Endothelial cell of umbilical vein (primary cell): ENCODE measurements at regions not wholly inside any gene's neighbourhood (a gene's known extent, or its start where the extent isn't known, plus 50 kb on each side); places are given as distances from the start of the nearest gene placed in this dataset.

Experiments used
- BruUV-seq: library from RNA; stranded (reverse); fragments of 400-500 nt; replicated peaks from 2 replicates; lab custom pipeline; 2021; lab: Mats Ljungman, UMichigan
- CTCF ChIA-PET: fragments of 300-600, 350-600 bp; sonication (Branson Sonifier 250); formaldehyde crosslinking; loops from one replicate; lab custom pipeline; 2021; ENCODE audit warnings: antibody characterized with exemption, inconsistent platforms; lab: Charles Lee
- POLR2A ChIA-PET: fragments of 300-600, 350-600 bp; sonication (Branson Sonifier 250); formaldehyde crosslinking; loops from one replicate; lab custom pipeline; 2021; ENCODE audit warnings: antibody characterized with exemption, inconsistent platforms; lab: Charles Lee
- DNase-seq: peaks from one replicate; pipeline ENCODE4 v3.0.0-alpha.2; 2011; ENCODE audit warnings: low read depth, low spot score
- FAIRE-seq: peaks from 2 replicates; lab custom pipeline; 2011; peaks lifted over from hg19 to GRCh38; lab: Jason Lieb, UNC
- H2AFZ ChIP-seq: 2 replicates; pipeline ENCODE4 v1.6.0; 2012; ENCODE audit warnings: low read depth, low read length, control low read depth, inconsistent platforms
- H3K27ac ChIP-seq: 2 replicates; pipeline ENCODE4 v1.5.1; 2011; ENCODE audit warnings: low read depth, mild to moderate bottlenecking, control low read depth, low read length, moderate library complexity; ENCODE audit not compliant: insufficient read depth
- H3K27me3 ChIP-seq, 2 experiments: 2 replicates each; pipeline versions ENCODE4 v1.6.0 to v1.6.1; 2011; ENCODE audit warnings: low read length in 2 of 2, mixed read lengths in 1 of 2; ENCODE audit not compliant: control insufficient read depth in 2 of 2, insufficient read depth in 2 of 2
- H3K36me3 ChIP-seq, 2 experiments: 2 replicates in 1 of 2; 3 replicates in 1 of 2; pipeline ENCODE4 v1.5.1; 2011; ENCODE audit warnings: low read length in 2 of 2, mild to moderate bottlenecking in 1 of 2, moderate library complexity in 1 of 2; ENCODE audit not compliant: control insufficient read depth in 2 of 2, insufficient read depth in 2 of 2; ENCODE audit errors: extremely low read depth in 1 of 2
- H3K4me1 ChIP-seq: 3 replicates; pipeline ENCODE4 v1.5.1; 2011; ENCODE audit warnings: mild to moderate bottlenecking, low read length; ENCODE audit not compliant: control insufficient read depth, insufficient read depth; ENCODE audit errors: extremely low read depth
- H3K4me2 ChIP-seq: 2 replicates; pipeline ENCODE4 v1.6.1; 2011; ENCODE audit warnings: low read length, control low read depth, mixed read lengths; ENCODE audit not compliant: insufficient read depth
- H3K4me3 ChIP-seq, 3 experiments: fragments of 200-600 bp in 1 of 3; sonication (generic), shearing (Covaris generic) in 1 of 3; replicated peaks in 1 of 3; 2 replicates each; pipeline ENCODE4 v1.5.1; 2011 to 2016; ENCODE audit warnings: control low read depth in 3 of 3, low read length in 3 of 3, mild to moderate bottlenecking in 2 of 3, inconsistent platforms in 1 of 3, low read depth in 1 of 3, moderate library complexity in 1 of 3; ENCODE audit not compliant: insufficient read depth in 1 of 3
- H3K79me2 ChIP-seq: 2 replicates; pipeline ENCODE4 v1.6.0; 2012; ENCODE audit warnings: low read length, inconsistent platforms; ENCODE audit not compliant: control insufficient read depth, insufficient read depth
- H3K9ac ChIP-seq: replicated peaks from 2 replicates; pipeline ENCODE3; 2011; ENCODE audit warnings: low read length, control low read depth; ENCODE audit not compliant: insufficient read depth; ENCODE audit errors: extremely low read depth
- H3K9me1 ChIP-seq: replicated peaks from 3 replicates; pipeline ENCODE4 v1.6.0; 2011; ENCODE audit warnings: mild to moderate bottlenecking, low read length; ENCODE audit not compliant: control insufficient read depth, insufficient read depth; ENCODE audit errors: extremely low read depth
- H3K9me3 ChIP-seq: replicated peaks from 2 replicates; pipeline ENCODE4 v1.5.1; 2012; ENCODE audit warnings: low read length, inconsistent platforms; ENCODE audit not compliant: control insufficient read depth, insufficient read depth
- H4K20me1 ChIP-seq: replicated peaks from 2 replicates; pipeline ENCODE3; 2011; ENCODE audit warnings: mild to moderate bottlenecking, low read length; ENCODE audit not compliant: control insufficient read depth, insufficient read depth; ENCODE audit errors: extremely low read depth
- EZH2 ChIP-seq: IDR thresholded peaks from 2 replicates; pipeline ENCODE4 v1.6.1; 2012; ENCODE audit warnings: borderline replicate concordance, low read depth, mild to moderate bottlenecking, moderate library complexity, low read length, inconsistent platforms; ENCODE audit not compliant: severe bottlenecking
- FOS ChIP-seq: IDR thresholded peaks from 2 replicates; pipeline ENCODE4 v1.6.1; 2011; ENCODE audit warnings: mild to moderate bottlenecking, low read length, moderate library complexity, borderline replicate concordance; ENCODE audit not compliant: insufficient read depth
- GATA2 ChIP-seq: IDR thresholded peaks from 2 replicates; pipeline ENCODE4 v1.7.0; 2011; ENCODE audit warnings: low read depth, mild to moderate bottlenecking, moderate library complexity, mixed read lengths, low read length; ENCODE audit not compliant: insufficient read length, insufficient read depth
- JUN ChIP-seq: IDR thresholded peaks from 2 replicates; pipeline ENCODE4 v1.6.1; 2011; ENCODE audit warnings: borderline replicate concordance, low read depth; ENCODE audit not compliant: insufficient read length, insufficient read depth
- MYC ChIP-seq: IDR thresholded peaks from one replicate; pipeline ENCODE4 v1.6.1; 2011; ENCODE audit warnings: mild to moderate bottlenecking, low read depth, low read length
- POLR2A ChIP-seq: IDR thresholded peaks from 2 replicates; pipeline ENCODE4 v1.6.1; 2012; ENCODE audit warnings: low read depth, mild to moderate bottlenecking, control low read depth, low read length
- POLR2AphosphoS5 ChIP-seq: IDR thresholded peaks from 2 replicates; pipeline ENCODE4 v1.6.1; 2012; ENCODE audit warnings: low read depth, mild to moderate bottlenecking, control low read depth, low read length, moderate library complexity; ENCODE audit not compliant: insufficient read depth
- dilution Hi-C: fragments of 300-500 bp; cut with MboI; formaldehyde crosslinking; loops from one replicate; pipeline ENCODE4 v1.15.0; 2019; ENCODE audit warnings: low sequenced_read_pairs; ENCODE audit not compliant: extremely low pct_ligation_motif_present
- intact Hi-C: fragments of 100-400 bp; cut with micrococcal nuclease; formaldehyde crosslinking; loops from one replicate; pipeline ENCODE4 v1.10.0; 2022
- TF ChIP-seq, protein P1 (sequence below), 2 donors: IDR thresholded peaks; 1 replicate in 1 of 2; 2 replicates in 1 of 2; pipeline ENCODE4 v1.5.1; 2011; ENCODE audit warnings: low read length in 2 of 2, mild to moderate bottlenecking in 2 of 2, moderate library complexity in 2 of 2, control low read depth in 1 of 2, inconsistent platforms in 1 of 2, low read depth in 1 of 2; ENCODE audit not compliant: insufficient read depth in 1 of 2; ENCODE audit errors: extremely low read depth in 1 of 2
- TF ChIP-seq, protein P2 (sequence below): IDR thresholded peaks from 2 replicates; pipeline ENCODE4 v1.6.1; 2011; ENCODE audit not compliant: insufficient read depth, insufficient read length

DNA sequence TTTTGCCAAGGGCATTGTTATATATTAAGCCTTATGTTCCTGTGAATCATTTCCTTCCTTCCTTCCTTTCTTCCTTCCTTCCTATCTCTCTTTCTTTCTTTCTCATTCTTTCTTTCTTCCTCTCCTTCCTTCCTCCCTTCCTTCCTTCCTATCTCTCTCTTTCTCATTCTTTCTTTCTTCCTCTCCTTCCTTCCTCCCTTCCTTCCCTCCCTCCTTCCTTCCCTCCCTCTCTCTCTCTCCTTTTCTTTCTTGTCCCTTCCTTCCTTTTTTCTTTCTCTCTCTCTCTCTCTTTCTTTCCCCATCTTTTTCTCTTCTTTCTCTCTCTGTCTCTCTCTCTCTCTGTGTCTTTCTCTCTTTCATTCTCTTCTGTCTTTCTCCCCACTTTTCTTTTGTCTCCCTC is 226.6 kb downstream of the ETNK1 start:
- CTCF ChIA-PET = no interaction called here
- FAIRE-seq (no peak), DNase-seq (no peak)
- dilution Hi-C loops = no loop called here
- Histone ChIP-seq H3K79me2 (no peaks in the 10 kb centered on the region), H2AFZ (no peak overlapping the region), H3K27ac (no peak overlapping the region), H4K20me1 (no peaks in the 10 kb centered on the region), H3K4me2 (no peak overlapping the region), H3K36me3 (no peaks in the 10 kb centered on the region), H3K9me1 (no peaks in the 10 kb centered on the region), H3K9me3 (no peaks in the 10 kb centered on the region), H3K4me1 (no peaks in the 10 kb centered on the region), H3K9ac (no peak overlapping the region), H3K27me3 (no peaks in the 10 kb centered on the region), H3K4me3 (no peak overlapping the region)
- BruUV-seq = no TSS peak
- POLR2A ChIA-PET = no interaction called here
- intact Hi-C loops = loop anchor here (10.0 kb wide), 1 partner anchor 167 kb away; no protein-coding TSS in a partner anchor
- TF ChIP-seq FOS (no peak), EZH2 (no peak), POLR2AphosphoS5 (no peak), JUN (no peak), MYC (no peak), POLR2A (no peak), GATA2 (no peak)
- TF ChIP-seq, protein P1, sequence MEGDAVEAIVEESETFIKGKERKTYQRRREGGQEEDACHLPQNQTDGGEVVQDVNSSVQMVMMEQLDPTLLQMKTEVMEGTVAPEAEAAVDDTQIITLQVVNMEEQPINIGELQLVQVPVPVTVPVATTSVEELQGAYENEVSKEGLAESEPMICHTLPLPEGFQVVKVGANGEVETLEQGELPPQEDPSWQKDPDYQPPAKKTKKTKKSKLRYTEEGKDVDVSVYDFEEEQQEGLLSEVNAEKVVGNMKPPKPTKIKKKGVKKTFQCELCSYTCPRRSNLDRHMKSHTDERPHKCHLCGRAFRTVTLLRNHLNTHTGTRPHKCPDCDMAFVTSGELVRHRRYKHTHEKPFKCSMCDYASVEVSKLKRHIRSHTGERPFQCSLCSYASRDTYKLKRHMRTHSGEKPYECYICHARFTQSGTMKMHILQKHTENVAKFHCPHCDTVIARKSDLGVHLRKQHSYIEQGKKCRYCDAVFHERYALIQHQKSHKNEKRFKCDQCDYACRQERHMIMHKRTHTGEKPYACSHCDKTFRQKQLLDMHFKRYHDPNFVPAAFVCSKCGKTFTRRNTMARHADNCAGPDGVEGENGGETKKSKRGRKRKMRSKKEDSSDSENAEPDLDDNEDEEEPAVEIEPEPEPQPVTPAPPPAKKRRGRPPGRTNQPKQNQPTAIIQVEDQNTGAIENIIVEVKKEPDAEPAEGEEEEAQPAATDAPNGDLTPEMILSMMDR (IDR thresholded peaks at IDR 0.05; ENCODE audit: extremely low read depth in 1 of 2, insufficient read depth in 1 of 2, low read depth in 1 of 2, low read length in 2 of 2) = no peak
- TF ChIP-seq, protein P2, sequence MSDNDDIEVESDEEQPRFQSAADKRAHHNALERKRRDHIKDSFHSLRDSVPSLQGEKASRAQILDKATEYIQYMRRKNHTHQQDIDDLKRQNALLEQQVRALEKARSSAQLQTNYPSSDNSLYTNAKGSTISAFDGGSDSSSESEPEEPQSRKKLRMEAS = no peak
